Loucy (cell line): ENCODE measurements at regions not wholly inside any gene's neighbourhood (a gene's known extent, or its start where the extent isn't known, plus 50 kb on each side); places are given as distances from the start of the nearest gene placed in this dataset.

Experiments
- CTCF ChIP-seq: fragments of 200-600 bp; sonication (generic); conservative IDR thresholded peaks from 2 replicates; pipeline ENCODE4 v1.5.1; 2014; ENCODE audit warnings: mild to moderate bottlenecking, antibody characterized with exemption, low read length
- EZH2phosphoT487 ChIP-seq: fragments of 200-600 bp; IDR thresholded peaks from 2 replicates; pipeline ENCODE4 v1.6.1; 2018; ENCODE audit warnings: antibody characterized with exemption, mild to moderate bottlenecking, moderate library complexity, borderline replicate concordance

GRCh38 chr15:46685681-46686080, 1031.6 kb upstream of the SEMA6D start:
- TF ChIP-seq CTCF = no peak
- TF ChIP-seq EZH2phosphoT487 = no peak
